GM23338 (cell line): ENCODE measurements at regions not wholly inside any gene's neighbourhood (a gene's known extent, or its start where the extent isn't known, plus 50 kb on each side); places are given as distances from the start of the nearest gene placed in this dataset.

Source experiments
- CREB1 ChIP-seq: fragments of 250-450 bp; sonication (Bioruptor Pico); IDR thresholded peaks from 2 replicates; pipeline ENCODE4 v1.5.0; 2020; ENCODE audit warnings: low read depth, mild to moderate bottlenecking, moderate library complexity
- EZH2 ChIP-seq: fragments of 200-600 bp; sonication (generic); IDR thresholded peaks from one replicate; pipeline ENCODE4 v1.8.0; 2017; ENCODE audit warnings: antibody characterized with exemption, mild to moderate bottlenecking, low read depth; ENCODE audit not compliant: unreplicated experiment
- EZH2phosphoT487 ChIP-seq: fragments of 200-600 bp; sonication (generic); IDR thresholded peaks from one replicate; pipeline ENCODE4 v1.8.1; 2018; ENCODE audit warnings: antibody characterized with exemption; ENCODE audit not compliant: unreplicated experiment
- JUNB ChIP-seq: IDR thresholded peaks from one replicate; pipeline ENCODE4 v1.6.1; 2016; ENCODE audit warnings: antibody characterized with exemption; ENCODE audit not compliant: unreplicated experiment
- NANOG ChIP-seq: IDR thresholded peaks from 2 replicates; pipeline ENCODE4 v1.6.1; 2016; ENCODE audit warnings: antibody characterized with exemption, borderline replicate concordance
- POLR2AphosphoS5 ChIP-seq: IDR thresholded peaks from 2 replicates; pipeline ENCODE4 v1.6.1; 2016; ENCODE audit warnings: antibody characterized with exemption, low read depth
- REST ChIP-seq: IDR thresholded peaks from one replicate; pipeline ENCODE4 v1.6.1; 2018; ENCODE audit warnings: antibody characterized with exemption; ENCODE audit not compliant: unreplicated experiment
- ZNF331 ChIP-seq: fragments of 250-450 bp; sonication (Bioruptor Pico); IDR thresholded peaks from 2 replicates; pipeline ENCODE4 v1.5.0; 2020; ENCODE audit warnings: low read depth, mild to moderate bottlenecking, moderate library complexity
- TF ChIP-seq, protein P1 (sequence below), 2 experiments: fragments of 200-600 bp in 1 of 2; sonication (generic) in 1 of 2; conservative IDR thresholded peaks; 2 replicates each; pipeline versions ENCODE4 v1.5.1 to v1.6.1; 2016 to 2017; ENCODE audit warnings: antibody characterized with exemption in 2 of 2, low read depth in 2 of 2, mild to moderate bottlenecking in 2 of 2, moderate library complexity in 1 of 2
- TF ChIP-seq, protein P2 (sequence below): fragments of 250-450 bp; sonication (Bioruptor Pico); IDR thresholded peaks from 2 replicates; pipeline ENCODE4 v1.5.0; 2020; ENCODE audit warnings: mild to moderate bottlenecking, moderate library complexity

DNA sequence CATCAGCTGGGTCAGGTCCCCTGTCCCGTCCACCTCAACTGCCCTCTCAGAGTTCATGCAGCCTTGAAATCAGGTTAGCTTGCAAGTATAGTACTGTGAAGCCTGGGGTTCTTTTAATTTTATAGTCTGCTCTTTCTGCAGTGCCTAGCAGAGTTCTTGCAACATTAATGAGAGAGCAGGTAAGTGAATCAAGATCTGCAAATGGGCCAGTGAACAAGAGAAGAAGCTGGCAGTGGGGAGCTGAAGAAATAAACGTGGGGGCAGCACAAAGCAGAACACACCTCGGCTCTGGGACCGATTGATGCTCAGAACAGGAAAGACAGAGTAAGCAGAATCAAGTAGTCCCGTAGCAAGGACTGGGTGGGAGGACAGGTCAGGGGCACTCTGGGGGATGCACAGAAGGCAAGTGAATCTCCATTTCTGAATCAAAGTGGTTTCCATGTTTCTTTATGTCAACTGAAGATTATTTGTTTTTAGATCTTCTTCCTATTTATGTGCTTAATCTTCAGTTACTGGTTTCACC lies 675.5 kb downstream of the RNF144A start:
- no peak for TF ChIP-seq REST
- TF ChIP-seq, protein P1, sequence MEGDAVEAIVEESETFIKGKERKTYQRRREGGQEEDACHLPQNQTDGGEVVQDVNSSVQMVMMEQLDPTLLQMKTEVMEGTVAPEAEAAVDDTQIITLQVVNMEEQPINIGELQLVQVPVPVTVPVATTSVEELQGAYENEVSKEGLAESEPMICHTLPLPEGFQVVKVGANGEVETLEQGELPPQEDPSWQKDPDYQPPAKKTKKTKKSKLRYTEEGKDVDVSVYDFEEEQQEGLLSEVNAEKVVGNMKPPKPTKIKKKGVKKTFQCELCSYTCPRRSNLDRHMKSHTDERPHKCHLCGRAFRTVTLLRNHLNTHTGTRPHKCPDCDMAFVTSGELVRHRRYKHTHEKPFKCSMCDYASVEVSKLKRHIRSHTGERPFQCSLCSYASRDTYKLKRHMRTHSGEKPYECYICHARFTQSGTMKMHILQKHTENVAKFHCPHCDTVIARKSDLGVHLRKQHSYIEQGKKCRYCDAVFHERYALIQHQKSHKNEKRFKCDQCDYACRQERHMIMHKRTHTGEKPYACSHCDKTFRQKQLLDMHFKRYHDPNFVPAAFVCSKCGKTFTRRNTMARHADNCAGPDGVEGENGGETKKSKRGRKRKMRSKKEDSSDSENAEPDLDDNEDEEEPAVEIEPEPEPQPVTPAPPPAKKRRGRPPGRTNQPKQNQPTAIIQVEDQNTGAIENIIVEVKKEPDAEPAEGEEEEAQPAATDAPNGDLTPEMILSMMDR (conservative IDR thresholded peaks at IDR 0.05; ENCODE audit: low read depth in 2 of 2) = no peak
- no peak for TF ChIP-seq POLR2AphosphoS5
- TF ChIP-seq, protein P2, sequence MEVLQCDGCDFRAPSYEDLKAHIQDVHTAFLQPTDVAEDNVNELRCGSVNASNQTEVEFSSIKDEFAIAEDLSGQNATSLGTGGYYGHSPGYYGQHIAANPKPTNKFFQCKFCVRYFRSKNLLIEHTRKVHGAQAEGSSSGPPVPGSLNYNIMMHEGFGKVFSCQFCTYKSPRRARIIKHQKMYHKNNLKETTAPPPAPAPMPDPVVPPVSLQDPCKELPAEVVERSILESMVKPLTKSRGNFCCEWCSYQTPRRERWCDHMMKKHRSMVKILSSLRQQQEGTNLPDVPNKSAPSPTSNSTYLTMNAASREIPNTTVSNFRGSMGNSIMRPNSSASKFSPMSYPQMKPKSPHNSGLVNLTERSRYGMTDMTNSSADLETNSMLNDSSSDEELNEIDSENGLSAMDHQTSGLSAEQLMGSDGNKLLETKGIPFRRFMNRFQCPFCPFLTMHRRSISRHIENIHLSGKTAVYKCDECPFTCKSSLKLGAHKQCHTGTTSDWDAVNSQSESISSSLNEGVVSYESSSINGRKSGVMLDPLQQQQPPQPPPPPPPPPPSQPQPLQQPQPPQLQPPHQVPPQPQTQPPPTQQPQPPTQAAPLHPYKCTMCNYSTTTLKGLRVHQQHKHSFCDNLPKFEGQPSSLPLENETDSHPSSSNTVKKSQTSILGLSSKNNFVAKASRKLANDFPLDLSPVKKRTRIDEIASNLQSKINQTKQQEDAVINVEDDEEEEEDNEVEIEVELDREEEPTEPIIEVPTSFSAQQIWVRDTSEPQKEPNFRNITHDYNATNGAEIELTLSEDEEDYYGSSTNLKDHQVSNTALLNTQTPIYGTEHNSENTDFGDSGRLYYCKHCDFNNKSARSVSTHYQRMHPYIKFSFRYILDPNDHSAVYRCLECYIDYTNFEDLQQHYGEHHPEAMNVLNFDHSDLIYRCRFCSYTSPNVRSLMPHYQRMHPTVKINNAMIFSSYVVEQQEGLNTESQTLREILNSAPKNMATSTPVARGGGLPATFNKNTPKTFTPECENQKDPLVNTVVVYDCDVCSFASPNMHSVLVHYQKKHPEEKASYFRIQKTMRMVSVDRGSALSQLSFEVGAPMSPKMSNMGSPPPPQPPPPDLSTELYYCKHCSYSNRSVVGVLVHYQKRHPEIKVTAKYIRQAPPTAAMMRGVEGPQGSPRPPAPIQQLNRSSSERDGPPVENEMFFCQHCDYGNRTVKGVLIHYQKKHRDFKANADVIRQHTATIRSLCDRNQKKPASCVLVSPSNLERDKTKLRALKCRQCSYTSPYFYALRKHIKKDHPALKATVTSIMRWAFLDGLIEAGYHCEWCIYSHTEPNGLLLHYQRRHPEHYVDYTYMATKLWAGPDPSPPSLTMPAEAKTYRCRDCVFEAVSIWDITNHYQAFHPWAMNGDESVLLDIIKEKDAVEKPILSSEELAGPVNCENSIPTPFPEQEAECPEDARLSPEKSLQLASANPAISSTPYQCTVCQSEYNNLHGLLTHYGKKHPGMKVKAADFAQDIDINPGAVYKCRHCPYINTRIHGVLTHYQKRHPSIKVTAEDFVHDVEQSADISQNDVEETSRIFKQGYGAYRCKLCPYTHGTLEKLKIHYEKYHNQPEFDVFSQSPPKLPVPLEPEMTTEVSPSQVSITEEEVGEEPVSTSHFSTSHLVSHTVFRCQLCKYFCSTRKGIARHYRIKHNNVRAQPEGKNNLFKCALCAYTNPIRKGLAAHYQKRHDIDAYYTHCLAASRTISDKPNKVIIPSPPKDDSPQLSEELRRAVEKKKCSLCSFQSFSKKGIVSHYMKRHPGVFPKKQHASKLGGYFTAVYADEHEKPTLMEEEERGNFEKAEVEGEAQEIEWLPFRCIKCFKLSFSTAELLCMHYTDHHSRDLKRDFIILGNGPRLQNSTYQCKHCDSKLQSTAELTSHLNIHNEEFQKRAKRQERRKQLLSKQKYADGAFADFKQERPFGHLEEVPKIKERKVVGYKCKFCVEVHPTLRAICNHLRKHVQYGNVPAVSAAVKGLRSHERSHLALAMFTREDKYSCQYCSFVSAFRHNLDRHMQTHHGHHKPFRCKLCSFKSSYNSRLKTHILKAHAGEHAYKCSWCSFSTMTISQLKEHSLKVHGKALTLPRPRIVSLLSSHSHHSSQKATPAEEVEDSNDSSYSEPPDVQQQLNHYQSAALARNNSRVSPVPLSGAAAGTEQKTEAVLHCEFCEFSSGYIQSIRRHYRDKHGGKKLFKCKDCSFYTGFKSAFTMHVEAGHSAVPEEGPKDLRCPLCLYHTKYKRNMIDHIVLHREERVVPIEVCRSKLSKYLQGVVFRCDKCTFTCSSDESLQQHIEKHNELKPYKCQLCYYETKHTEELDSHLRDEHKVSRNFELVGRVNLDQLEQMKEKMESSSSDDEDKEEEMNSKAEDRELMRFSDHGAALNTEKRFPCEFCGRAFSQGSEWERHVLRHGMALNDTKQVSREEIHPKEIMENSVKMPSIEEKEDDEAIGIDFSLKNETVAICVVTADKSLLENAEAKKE = no peak
- no peak for TF ChIP-seq JUNB
- no peak for TF ChIP-seq CREB1 (CRISPR knock-in tag)
- TF ChIP-seq EZH2 = no peak
- no peak for TF ChIP-seq EZH2phosphoT487
- TF ChIP-seq ZNF331 (CRISPR knock-in tag) = no peak
- TF ChIP-seq NANOG = no peak
